ENCODE measurements at regions not wholly inside any gene's neighbourhood (a gene's known extent, or its start where the extent isn't known, plus 50 kb on each side); places are given as distances from the start of the nearest gene placed in this dataset.
"Not testable (repeated sequence)": the region's sequence is repeated elsewhere in the genome, so short reads cannot be mapped to it uniquely, and the experiment has no call there.

DNA sequence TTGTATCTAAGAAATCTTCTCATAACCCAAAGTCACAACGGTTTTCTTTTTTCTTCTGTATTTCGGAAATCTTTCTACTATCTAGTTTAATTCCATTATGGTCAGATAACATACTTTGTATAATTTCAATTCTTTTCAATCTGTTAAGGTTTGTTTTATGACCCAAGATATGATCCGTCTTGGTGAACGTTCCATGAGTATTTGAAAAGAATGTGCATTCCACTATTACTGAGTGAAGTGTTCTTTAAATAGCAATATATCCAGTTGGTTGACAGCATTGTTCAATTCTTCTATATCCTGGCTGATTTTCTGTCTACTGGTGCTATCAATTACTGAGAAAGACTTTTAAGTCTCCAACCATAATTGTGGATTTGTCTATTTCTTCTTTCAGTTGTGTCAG lies 414.5 kb downstream of the TNS1 start:
- no peak overlapping the region for H3K4me2 ChIP-seq (ENCODE audit: low read length)
- TF ChIP-seq EZH2phosphoT487 (IDR thresholded peaks at IDR 0.05; ENCODE audit: borderline replicate concordance, low read depth, low read length) = no peak
- TF ChIP-seq, protein P1, sequence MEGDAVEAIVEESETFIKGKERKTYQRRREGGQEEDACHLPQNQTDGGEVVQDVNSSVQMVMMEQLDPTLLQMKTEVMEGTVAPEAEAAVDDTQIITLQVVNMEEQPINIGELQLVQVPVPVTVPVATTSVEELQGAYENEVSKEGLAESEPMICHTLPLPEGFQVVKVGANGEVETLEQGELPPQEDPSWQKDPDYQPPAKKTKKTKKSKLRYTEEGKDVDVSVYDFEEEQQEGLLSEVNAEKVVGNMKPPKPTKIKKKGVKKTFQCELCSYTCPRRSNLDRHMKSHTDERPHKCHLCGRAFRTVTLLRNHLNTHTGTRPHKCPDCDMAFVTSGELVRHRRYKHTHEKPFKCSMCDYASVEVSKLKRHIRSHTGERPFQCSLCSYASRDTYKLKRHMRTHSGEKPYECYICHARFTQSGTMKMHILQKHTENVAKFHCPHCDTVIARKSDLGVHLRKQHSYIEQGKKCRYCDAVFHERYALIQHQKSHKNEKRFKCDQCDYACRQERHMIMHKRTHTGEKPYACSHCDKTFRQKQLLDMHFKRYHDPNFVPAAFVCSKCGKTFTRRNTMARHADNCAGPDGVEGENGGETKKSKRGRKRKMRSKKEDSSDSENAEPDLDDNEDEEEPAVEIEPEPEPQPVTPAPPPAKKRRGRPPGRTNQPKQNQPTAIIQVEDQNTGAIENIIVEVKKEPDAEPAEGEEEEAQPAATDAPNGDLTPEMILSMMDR (conservative IDR thresholded peaks at IDR 0.05; ENCODE audit: low read length) = no peak
- POLR2A ChIA-PET = no interaction called here
- H3K36me3 ChIP-seq (ENCODE audit: insufficient read depth, low read length) = no peaks in the 10 kb centered on the region
- no peaks in the 10 kb centered on the region for H3K9me3 ChIP-seq (ENCODE audit: low read length)
- BruUV-seq (replicated peaks) = no TSS peak
- CTCF ChIA-PET (ENCODE audit: unreplicated experiment) = no interaction called here
- no peaks in the 10 kb centered on the region for H4K20me1 ChIP-seq (ENCODE audit: insufficient read depth, low read length)
- intact Hi-C loops (cut with micrococcal nuclease; ENCODE audit: unreplicated experiment) = no loop called here
- H3K79me2 ChIP-seq (ENCODE audit: insufficient read depth, low read depth, low read length) = no peaks in the 10 kb centered on the region
- H3K27ac ChIP-seq (ENCODE audit: low read depth, low read length, poor library complexity, severe bottlenecking) = no peak overlapping the region
- no peak for DNase-seq (ENCODE audit: low spot score)
- no peak overlapping the region for H3K4me3 ChIP-seq (ENCODE audit: low read depth, low read length, poor library complexity, severe bottlenecking)
- no peak overlapping the region for H2AFZ ChIP-seq (ENCODE audit: low read length)
- H3K9me2 ChIP-seq (ENCODE audit: insufficient read depth, low read length) = no peaks in the 10 kb centered on the region
- H3K4me1 ChIP-seq (ENCODE audit: insufficient read depth, low read length, poor library complexity, severe bottlenecking) = no peaks in the 10 kb centered on the region

DNA sequence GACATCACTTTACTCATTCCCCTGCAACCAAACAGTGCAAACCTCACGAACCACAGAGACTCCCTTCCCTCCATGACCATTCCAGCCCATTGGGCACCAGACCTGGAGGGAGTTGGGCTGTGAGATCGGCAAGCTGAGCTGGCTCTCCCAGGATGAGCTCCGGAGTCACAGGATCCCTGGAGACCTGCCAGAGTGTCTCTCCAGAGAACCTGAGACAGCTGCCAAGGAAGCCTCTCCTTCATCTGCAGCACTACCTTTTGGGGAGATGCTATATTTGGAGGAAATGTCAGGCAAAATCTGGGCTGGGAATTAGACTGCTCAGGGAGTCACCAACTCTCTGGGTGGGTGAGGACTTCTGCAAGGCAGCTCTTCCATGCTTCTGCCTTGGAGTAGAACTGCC lies 417.4 kb downstream of the TNS1 start:
- Histone ChIP-seq H3K4me3 (ENCODE audit: low read depth, low read length, poor library complexity, severe bottlenecking) (no peak overlapping the region), H3K4me2 (ENCODE audit: low read length) (no peak overlapping the region), H3K4me1 (ENCODE audit: insufficient read depth, low read length, poor library complexity, severe bottlenecking) (no peaks in the 10 kb centered on the region), H3K9me2 (ENCODE audit: insufficient read depth, low read length) (no peaks in the 10 kb centered on the region), H3K36me3 (ENCODE audit: insufficient read depth, low read length) (no peaks in the 10 kb centered on the region), H3K79me2 (ENCODE audit: insufficient read depth, low read depth, low read length) (no peaks in the 10 kb centered on the region), H3K27ac (ENCODE audit: low read depth, low read length, poor library complexity, severe bottlenecking) (no peak overlapping the region), H3K9me3 (ENCODE audit: low read length) (no peaks in the 10 kb centered on the region), H4K20me1 (ENCODE audit: insufficient read depth, low read length) (no peaks in the 10 kb centered on the region), H2AFZ (ENCODE audit: low read length) (no peak overlapping the region)
- intact Hi-C loops (cut with micrococcal nuclease; ENCODE audit: unreplicated experiment) = no loop called here
- ChIA-PET POLR2A (no interaction called here), CTCF (ENCODE audit: unreplicated experiment) (no interaction called here)
- no TSS peak for BruUV-seq (replicated peaks)
- DNase-seq (ENCODE audit: low spot score) = no peak
- TF ChIP-seq, protein P1 (conservative IDR thresholded peaks at IDR 0.05; ENCODE audit: low read length) = no peak
- TF ChIP-seq EZH2phosphoT487 (IDR thresholded peaks at IDR 0.05; ENCODE audit: borderline replicate concordance, low read depth, low read length) = no peak

DNA sequence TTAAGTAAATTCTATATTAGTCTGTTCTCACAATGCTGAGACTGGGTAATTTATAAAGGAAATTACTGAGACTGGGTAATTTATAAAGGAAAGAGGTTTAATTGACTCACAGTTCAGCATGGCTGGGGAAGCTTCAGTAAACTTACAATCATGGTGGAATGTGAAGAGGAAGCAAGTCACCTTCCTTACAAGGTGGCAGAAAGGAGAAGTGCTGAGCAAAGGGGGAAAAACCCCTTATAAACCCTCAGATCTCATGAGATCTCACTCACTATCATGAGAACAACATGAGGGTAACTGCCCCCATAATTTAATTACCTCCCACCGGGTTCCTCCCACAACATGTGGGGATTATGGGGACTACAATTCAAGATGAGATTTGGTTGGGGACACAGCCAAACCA lies 422.4 kb downstream of the TNS1 start:
- H4K20me1 ChIP-seq (ENCODE audit: insufficient read depth, low read length); H3K36me3 ChIP-seq (ENCODE audit: insufficient read depth, low read length); H3K4me3 ChIP-seq (ENCODE audit: low read depth, low read length, poor library complexity, severe bottlenecking); intact Hi-C loops (cut with micrococcal nuclease; ENCODE audit: unreplicated experiment); H2AFZ ChIP-seq (ENCODE audit: low read length); H3K9me3 ChIP-seq (ENCODE audit: low read length); DNase-seq (ENCODE audit: low spot score); H3K9me2 ChIP-seq (ENCODE audit: insufficient read depth, low read length); POLR2A ChIA-PET; H3K79me2 ChIP-seq (ENCODE audit: insufficient read depth, low read depth, low read length); H3K4me2 ChIP-seq (ENCODE audit: low read length); H3K27ac ChIP-seq (ENCODE audit: low read depth, low read length, poor library complexity, severe bottlenecking); BruUV-seq (replicated peaks); H3K4me1 ChIP-seq (ENCODE audit: insufficient read depth, low read length, poor library complexity, severe bottlenecking); CTCF ChIA-PET (ENCODE audit: unreplicated experiment): not testable (repeated sequence)
